Activated CD4-positive, alpha-beta T cell treated with anti-CD3 and anti-CD28 coated beads, Interleukin-2, Interleukin-6, amounts not matched to agents 100 ng/mL and 50 ng/mL, durations not matched to agents 16 hours and 8 hours (primary cell): ENCODE measurements at regions not wholly inside any gene's neighbourhood (a gene's known extent, or its start where the extent isn't known, plus 50 kb on each side); places are given as distances from the start of the nearest gene placed in this dataset.

Source experiments
- DNase-seq: peaks from one replicate; pipeline ENCODE4 v3.0.0-alpha.2; 2020

GRCh38 chr18:41444943-41445342 is 510.1 kb upstream of the PIK3C3 start:
- DNase-seq, result no peak

DNA sequence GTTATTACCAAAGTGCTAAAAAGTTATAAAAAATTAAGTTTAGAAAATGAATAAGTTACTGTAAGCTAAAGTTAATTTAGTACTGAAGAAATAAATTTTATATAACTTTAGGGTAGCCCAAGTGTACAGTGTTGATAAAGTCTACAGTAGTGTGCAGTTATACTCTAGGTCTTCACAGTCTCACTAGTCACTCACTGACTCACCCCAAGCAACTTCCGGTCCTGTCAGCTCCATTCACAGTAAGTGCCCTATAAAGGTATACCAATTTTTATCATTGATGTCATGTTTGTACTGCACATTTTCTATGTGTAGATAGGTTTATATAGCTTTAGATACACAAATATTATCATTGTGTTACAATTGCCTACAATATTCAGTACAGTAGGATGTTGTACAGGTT is 518.3 kb upstream of the PIK3C3 start:
- no peak for DNase-seq

DNA sequence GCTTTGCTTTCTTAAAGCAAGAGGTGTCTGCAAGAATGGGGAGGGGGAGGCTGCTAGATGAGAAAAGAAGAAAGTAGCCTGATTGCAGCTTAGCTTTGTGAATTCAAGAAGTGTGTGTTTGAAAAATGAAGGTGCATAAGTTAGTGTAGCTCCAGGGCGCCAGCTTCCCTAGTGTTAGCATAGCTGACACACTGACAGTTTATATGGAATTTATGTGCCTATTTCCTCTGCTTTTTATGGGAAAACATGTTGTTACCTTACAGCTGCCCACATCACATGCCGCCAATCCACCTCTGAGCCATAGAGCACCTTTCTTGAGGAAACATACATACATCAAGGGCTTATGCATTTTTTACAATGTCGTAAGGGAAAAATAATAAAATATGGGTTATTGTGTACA is 536.4 kb upstream of the PIK3C3 start:
- no peak for DNase-seq

GRCh38 chr18:41416044-41416443 is 539.0 kb upstream of the PIK3C3 start:
- DNase-seq, result no peak

- no peak for DNase-seq
Observed at GRCh38 chr18:41410006-41410405, 545.0 kb upstream of the PIK3C3 start.

DNA sequence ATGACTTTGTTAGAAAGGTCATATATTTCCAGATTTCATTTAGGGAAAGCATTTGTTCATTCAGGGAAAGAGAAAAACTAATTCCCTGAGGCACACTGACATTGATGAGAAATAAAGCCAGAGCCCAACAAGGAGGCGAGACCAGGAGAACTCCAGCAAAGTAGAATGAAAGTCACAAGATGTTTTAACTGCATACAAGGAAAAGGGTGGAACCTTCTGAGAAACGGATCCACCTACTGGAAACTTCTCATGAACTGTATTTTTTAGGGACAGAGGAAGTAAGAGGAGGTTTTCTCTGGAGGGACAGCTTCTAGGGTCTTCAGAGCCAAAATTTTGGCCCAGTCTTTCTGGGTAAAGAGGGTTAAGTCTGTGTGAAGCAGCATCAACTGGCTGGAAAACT is 548.2 kb upstream of the PIK3C3 start:
- DNase-seq, result no peak

GRCh38 chr18:41396861-41397260 is 558.2 kb upstream of the PIK3C3 start:
- no peak for DNase-seq

DNA sequence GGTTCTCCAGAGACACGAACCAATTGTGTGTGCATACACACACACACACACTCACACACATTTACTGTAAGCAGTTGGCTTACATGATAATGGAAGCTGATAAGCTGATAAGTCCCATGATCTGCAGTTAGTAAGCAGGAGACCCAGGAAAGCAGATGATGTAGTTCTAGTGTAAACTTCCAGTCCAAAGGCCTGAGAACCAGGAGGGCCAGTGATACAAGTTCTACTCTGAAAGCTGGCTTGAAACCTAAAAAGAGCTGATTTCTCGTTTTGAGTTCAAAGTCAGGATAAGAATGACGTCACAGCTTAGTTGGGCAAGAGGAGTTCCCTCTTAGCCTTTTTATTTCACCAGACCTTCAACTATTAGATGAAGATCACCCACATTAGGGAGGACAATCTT is 558.8 kb upstream of the PIK3C3 start:
- no peak for DNase-seq

GRCh38 chr18:41395695-41396094 is 559.3 kb upstream of the PIK3C3 start:
- DNase-seq, result no peak

GRCh38 chr18:41391616-41392595 is 563.1 kb upstream of the PIK3C3 start:
- peak; percentile 20 for DNase-seq

DNA sequence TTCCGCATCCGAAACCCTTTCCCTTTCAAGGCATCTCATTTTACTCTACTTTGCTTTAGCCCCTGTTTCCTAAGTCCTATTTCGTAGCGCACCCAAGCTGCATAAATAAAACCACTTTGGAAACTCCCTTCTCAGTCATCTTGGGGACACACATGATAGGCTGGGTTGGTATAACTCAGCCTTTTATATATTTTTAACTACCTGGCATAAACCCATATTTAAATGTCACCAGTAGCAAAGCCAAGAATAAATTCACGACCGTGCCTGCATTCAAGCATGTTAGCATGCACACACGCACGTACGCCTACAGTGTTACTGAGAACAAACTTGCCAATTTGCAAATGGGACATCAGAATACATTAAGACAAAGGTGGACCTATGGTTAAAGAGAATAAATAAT is 564.7 kb upstream of the PIK3C3 start:
- DNase-seq, result no peak

- no peak for DNase-seq
Observed at GRCh38 chr18:41378598-41378997, 576.4 kb upstream of the PIK3C3 start.

DNA sequence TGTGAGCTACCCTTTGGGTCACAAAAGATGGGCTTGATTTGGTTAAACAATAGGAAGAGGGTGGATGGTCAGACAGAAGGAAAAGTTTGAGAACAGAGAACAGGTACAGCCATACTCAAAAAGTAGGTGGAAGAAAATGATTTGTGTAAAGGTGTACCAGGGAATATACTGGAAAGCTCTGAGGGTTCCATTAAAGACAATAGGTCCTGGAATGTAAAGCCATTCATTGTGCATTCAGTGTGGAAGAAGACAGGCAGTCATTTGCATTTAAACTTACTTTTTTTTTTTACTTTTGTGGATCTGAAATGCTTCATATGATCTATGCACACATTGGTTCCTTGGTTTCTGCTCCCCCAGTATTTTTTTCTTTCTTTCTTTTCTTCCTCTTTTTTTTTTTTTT is 581.4 kb upstream of the PIK3C3 start:
- DNase-seq, result no peak

DNA sequence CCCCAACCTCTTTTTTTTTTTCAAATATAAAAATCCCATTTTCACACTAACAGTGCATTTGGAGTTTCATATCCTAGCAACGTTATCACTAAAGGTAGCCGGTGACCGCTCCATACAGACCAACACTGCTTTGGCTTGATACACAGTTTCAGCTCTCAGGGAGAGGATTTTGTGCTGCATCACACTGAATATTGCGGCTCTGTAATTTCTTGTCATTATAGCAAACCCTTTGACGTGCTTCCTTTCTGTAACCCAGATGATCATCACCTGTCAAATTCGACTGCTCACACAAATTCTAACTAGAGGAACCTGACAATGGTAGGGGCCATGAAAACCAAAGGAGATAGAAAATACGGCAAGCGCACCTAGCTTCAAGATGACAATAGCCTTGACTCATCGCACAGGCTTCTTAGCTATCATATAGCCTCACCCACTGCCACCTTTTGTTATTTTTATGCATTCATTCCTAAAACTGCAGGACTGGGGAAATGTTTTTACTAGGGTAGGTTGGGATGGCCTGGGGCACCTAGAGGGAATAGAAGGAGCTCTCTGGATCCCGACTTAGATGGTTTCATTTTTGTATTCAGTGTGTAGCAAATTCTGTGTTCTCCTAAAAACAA is 582.9 kb upstream of the PIK3C3 start:
- no peak for DNase-seq

- no peak for DNase-seq
Observed at GRCh38 chr18:41371156-41372045, 583.6 kb upstream of the PIK3C3 start.

- DNase-seq, result no peak
Observed at GRCh38 chr18:41370740-41371139, 584.3 kb upstream of the PIK3C3 start.

GRCh38 chr18:41357708-41358107 is 597.3 kb upstream of the PIK3C3 start:
- DNase-seq, result no peak

GRCh38 chr18:41353777-41354528 is 601.1 kb upstream of the PIK3C3 start:
- DNase-seq, result no peak

GRCh38 chr18:41351430-41351829 is 603.6 kb upstream of the PIK3C3 start:
- no peak for DNase-seq

GRCh38 chr18:41347057-41347456 is 608.0 kb upstream of the PIK3C3 start:
- no peak for DNase-seq

DNA sequence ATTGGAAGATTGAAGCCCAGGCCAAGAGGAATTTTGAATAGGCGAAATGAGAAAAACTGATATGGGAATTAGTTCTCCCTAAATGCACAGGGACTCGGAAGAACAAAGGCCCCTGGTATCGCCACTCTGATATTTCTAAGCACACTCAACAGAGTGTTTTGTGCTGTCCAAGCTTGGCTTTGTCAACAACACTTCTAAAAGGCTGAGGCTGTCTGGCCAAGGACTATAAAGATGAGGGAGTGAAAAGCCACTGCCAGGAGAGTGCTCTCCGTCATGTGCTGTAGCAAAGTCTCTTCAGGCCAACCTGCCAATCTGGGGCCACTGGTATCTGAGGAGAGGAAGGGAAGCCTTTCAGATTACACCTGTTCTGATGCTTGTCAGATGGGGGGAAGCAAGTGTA is 611.2 kb upstream of the PIK3C3 start:
- DNase-seq, result no peak

DNA sequence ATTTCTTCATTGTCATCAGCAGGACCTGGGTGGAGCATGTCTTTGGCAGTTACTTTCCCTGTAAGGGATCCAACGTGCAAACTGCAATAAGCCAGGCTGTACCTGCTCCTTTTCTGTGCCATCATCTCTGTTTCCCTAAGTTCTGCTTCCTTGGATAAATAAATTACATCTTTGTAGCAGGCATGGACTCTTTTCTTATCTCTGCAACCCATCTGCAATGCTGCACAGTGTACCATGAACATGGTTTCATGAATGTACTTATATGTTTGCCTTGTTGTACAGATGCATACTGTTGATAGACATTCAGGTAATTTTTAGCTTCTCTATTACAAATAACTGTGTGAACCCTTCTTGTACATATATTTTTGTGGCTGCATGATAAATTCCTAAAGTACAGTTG is 616.7 kb upstream of the PIK3C3 start:
- no peak for DNase-seq

- DNase-seq, result no peak
Observed at GRCh38 chr18:41331661-41332060, 623.4 kb upstream of the PIK3C3 start.
